Immature natural killer cell (primary cell): ENCODE measurements at regions not wholly inside any gene's neighbourhood (a gene's known extent, or its start where the extent isn't known, plus 50 kb on each side); places are given as distances from the start of the nearest gene placed in this dataset.

ENCODE experiments used
- DNase-seq, 3 donors: peaks; one replicate each; pipeline ENCODE4 v3.0.0; 2022; ENCODE audit warnings: mixed read lengths in 1 of 3
- H3K27ac Mint-ChIP-seq, 6 donors: one replicate each; pipeline ENCODE4 v1.8.0; 2020; ENCODE audit warnings: mixed read lengths in 6 of 6, mild to moderate bottlenecking in 5 of 6, inconsistent platforms in 4 of 6, moderate library complexity in 3 of 6
- H3K27me3 Mint-ChIP-seq, 3 donors: one replicate each; pipeline ENCODE4 v1.8.0; 2020 to 2021; ENCODE audit warnings: low read depth in 3 of 3, mild to moderate bottlenecking in 3 of 3, mixed read lengths in 3 of 3, moderate library complexity in 3 of 3, inconsistent platforms in 1 of 3
- H3K36me3 Mint-ChIP-seq, 3 donors: one replicate each; pipeline ENCODE4 v1.8.0; 2020; ENCODE audit warnings: mixed read lengths in 3 of 3, inconsistent platforms in 2 of 3, mild to moderate bottlenecking in 2 of 3
- H3K4me1 Mint-ChIP-seq, 2 donors: one replicate each; pipeline ENCODE4 v1.8.0; 2020; ENCODE audit warnings: inconsistent platforms in 2 of 2, mild to moderate bottlenecking in 2 of 2, mixed read lengths in 2 of 2, moderate library complexity in 1 of 2
- H3K4me3 Mint-ChIP-seq, 5 donors: one replicate each; pipeline ENCODE4 v1.8.0; 2020; ENCODE audit warnings: mild to moderate bottlenecking in 5 of 5, mixed read lengths in 5 of 5, inconsistent platforms in 3 of 5, moderate library complexity in 3 of 5
- H3K9me3 Mint-ChIP-seq, 6 donors: one replicate each; pipeline ENCODE4 v1.8.0; 2020; ENCODE audit warnings: mild to moderate bottlenecking in 6 of 6, mixed read lengths in 6 of 6, inconsistent platforms in 4 of 6, moderate library complexity in 3 of 6

DNA sequence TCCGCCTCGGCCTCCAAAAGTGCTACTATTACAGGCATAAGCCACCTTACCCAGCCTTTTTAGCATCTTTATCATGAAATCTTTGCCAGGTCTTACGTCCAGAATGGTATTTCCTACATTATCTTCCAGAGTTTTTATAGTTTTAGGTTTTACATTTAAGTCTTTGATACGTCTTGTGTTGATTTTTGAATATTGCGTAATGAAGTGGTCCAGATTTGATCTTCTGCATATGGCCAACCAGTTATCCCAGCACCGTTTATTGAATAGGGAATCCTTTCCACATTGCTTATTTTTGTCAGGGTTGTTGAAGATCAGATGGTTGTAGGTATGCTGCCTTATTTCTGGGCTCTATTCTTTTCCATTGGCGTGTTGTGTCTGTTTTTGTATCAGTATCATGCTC, 349.6 kb downstream of the KCTD8 start:
- Mint-ChIP-seq H3K27me3 (no peaks in the 10 kb centered on the region), H3K9me3 (peaks cover 9 to 60% (median 39%) of the 10 kb centered on the region in 6 donors), H3K4me1 (no peaks in the 10 kb centered on the region), H3K36me3 (no peaks in the 10 kb centered on the region), H3K27ac (no peak overlapping the region), H3K4me3 (no peak overlapping the region)
- DNase-seq, result no peak

DNA sequence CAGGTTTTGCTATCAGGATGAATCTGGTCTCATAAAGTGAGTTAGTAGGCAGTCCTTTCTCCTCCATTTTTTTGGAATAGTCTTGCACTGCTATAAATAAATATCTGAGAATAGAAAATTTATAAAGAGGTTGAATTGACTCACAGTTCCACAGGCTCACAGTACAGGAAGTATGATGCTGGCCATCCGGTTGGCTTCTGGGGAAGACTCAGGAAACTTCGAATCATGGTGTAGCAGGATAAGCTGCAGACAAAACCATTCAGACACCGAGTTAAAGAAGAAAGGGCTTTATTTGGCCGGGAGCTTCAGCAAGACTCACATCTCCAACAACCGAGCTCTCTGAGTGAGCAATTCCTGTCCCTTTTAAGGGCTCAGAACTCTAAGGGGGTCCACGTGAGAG, 348.2 kb downstream of the KCTD8 start:
- peaks cover 10 to 59% (median 49%) of the 10 kb centered on the region in 6 donors for H3K9me3 Mint-ChIP-seq
- peaks cover 0 to 3% (median 3%) of the 10 kb centered on the region in 3 donors for H3K36me3 Mint-ChIP-seq
- DNase-seq, result no peak
- no peaks in the 10 kb centered on the region for H3K4me1 Mint-ChIP-seq
- H3K27ac Mint-ChIP-seq, result no peak overlapping the region
- H3K27me3 Mint-ChIP-seq, result no peaks in the 10 kb centered on the region
- H3K4me3 Mint-ChIP-seq, result no peak overlapping the region

DNA sequence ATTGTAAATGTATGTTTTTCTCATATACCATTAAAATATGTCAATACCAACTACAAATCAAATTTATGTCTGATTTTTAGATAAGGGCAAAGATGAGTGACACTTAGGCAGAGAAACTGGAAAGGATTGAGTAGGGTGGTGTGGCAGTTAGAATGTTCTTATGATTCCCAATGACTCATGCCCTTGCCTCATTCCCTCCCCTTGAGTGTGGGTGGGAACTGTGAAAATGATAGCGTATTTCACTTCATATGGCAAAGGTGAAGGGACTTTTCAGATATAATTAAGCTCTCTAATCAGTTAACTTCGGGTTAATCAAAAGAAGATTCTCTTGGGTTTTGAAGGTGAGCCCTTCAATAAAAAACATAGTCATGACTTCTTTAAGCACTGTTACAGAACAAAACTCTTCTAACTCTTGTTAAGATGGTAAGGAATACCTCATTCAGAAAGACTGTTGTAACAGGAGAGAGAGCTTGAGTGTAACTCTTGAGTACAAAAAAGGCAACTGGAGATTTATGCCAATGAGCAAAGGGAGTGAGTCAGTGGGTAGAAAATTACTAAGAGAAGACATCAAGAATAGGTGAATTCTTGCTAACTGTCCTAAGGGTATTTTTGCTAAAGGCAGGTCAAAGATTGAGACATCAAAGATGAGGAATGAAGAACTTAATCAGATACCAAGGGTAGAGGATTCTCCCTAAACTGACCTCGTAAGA, 329.5 kb downstream of the KCTD8 start:
- DNase-seq, result no peak
- H3K9me3 Mint-ChIP-seq, result peaks cover 6 to 44% (median 14%) of the 10 kb centered on the region in 6 donors
- H3K4me1 Mint-ChIP-seq, result no peaks in the 10 kb centered on the region
- H3K27me3 Mint-ChIP-seq, result peaks cover 0 to 2% (median 2%) of the 10 kb centered on the region in 3 donors
- no peak overlapping the region for H3K27ac Mint-ChIP-seq
- H3K36me3 Mint-ChIP-seq, result no peaks in the 10 kb centered on the region
- no peak overlapping the region for H3K4me3 Mint-ChIP-seq

DNA sequence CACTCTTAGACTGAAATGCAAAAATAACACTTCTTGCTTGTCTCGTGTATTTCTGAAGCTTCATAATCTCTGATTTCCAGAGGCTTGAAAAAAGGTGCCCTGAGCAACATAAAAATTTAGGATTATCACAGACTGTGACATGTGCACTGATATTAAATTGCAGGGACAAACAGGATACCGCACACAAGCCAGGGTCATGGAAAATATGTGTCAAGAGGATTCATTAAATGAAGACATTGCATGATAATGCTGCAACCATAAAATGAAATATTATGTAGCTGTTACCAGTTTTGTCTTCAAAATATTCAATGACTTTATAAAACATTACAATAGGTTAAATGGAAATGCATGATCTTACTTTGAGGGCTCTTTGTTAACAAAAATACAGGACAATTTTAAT, 328.0 kb downstream of the KCTD8 start:
- DNase-seq, result no peak
- peaks cover 6 to 42% (median 11%) of the 10 kb centered on the region in 6 donors for H3K9me3 Mint-ChIP-seq
- H3K27me3 Mint-ChIP-seq, result peaks cover 0 to 2% (median 2%) of the 10 kb centered on the region in 3 donors
- no peak overlapping the region for H3K4me3 Mint-ChIP-seq
- no peaks in the 10 kb centered on the region for H3K36me3 Mint-ChIP-seq
- no peak overlapping the region for H3K27ac Mint-ChIP-seq
- no peaks in the 10 kb centered on the region for H3K4me1 Mint-ChIP-seq

DNA sequence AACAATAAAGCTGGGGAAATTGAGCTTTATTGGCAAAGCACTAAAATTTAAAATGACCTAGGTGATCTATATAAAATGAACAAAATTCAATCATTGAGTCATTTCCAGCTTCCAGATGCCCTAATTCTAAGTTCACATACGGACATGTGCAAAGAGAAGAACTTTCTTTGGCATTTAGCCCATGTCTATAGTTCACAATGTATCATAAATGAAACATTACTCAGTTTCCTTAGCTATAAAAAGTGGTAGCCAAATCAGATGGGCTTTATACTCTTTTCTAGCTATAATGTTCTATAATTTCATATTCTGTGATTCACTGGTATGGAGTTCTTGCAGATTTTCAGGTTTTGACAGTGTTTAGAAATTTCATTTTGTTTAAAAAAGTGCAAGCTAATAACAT, 327.4 kb downstream of the KCTD8 start:
- H3K4me3 Mint-ChIP-seq, result no peak overlapping the region
- peaks cover 0 to 2% (median 2%) of the 10 kb centered on the region in 3 donors for H3K27me3 Mint-ChIP-seq
- H3K9me3 Mint-ChIP-seq, result peaks cover 6 to 39% (median 10%) of the 10 kb centered on the region in 6 donors
- H3K4me1 Mint-ChIP-seq, result no peaks in the 10 kb centered on the region
- no peaks in the 10 kb centered on the region for H3K36me3 Mint-ChIP-seq
- no peak overlapping the region for H3K27ac Mint-ChIP-seq
- DNase-seq, result no peak
